GM12878 (cell line): ENCODE measurements at regions not wholly inside any gene's neighbourhood (a gene's known extent, or its start where the extent isn't known, plus 50 kb on each side); places are given as distances from the start of the nearest gene placed in this dataset.

Source experiments
- CHD4 ChIP-seq: fragments of 200-600 bp; sonication (generic); IDR thresholded peaks from 2 replicates; pipeline ENCODE4 v1.6.1; 2016; ENCODE audit warnings: mild to moderate bottlenecking
- E2F8 ChIP-seq: fragments of 450-650 bp; IDR thresholded peaks from 2 replicates; pipeline ENCODE4 v1.6.1; 2018; ENCODE audit warnings: mild to moderate bottlenecking, low read depth, moderate library complexity; ENCODE audit not compliant: partially characterized antibody
- FOS ChIP-seq: IDR thresholded peaks from 3 replicates; pipeline ENCODE4 v1.6.1; 2011; ENCODE audit warnings: borderline replicate concordance; ENCODE audit not compliant: insufficient read length; ENCODE audit errors: extremely low read depth
- HSF1 ChIP-seq: fragments of 150-350 bp; IDR thresholded peaks from 2 replicates; pipeline ENCODE4 v1.6.1; 2014; ENCODE audit warnings: mild to moderate bottlenecking, low read depth, low read length
- MEF2B ChIP-seq: fragments of 450-650 bp; IDR thresholded peaks from 2 replicates; pipeline ENCODE4 v1.6.1; 2018; ENCODE audit warnings: mild to moderate bottlenecking, moderate library complexity; ENCODE audit not compliant: partially characterized antibody, poor library complexity, severe bottlenecking
- MTA2 ChIP-seq: fragments of 450-650 bp; IDR thresholded peaks from 2 replicates; pipeline ENCODE4 v1.6.1; 2016; ENCODE audit warnings: low read depth, mild to moderate bottlenecking, moderate library complexity
- NR2F1 ChIP-seq: fragments of 450-650 bp; conservative IDR thresholded peaks from 2 replicates; pipeline ENCODE4 v1.6.1; 2017; ENCODE audit warnings: mild to moderate bottlenecking
- RELB ChIP-seq: fragments of 450-650 bp; IDR thresholded peaks from 2 replicates; pipeline ENCODE4 v1.6.1; 2017; ENCODE audit warnings: low read depth, mild to moderate bottlenecking, moderate library complexity
- STAT3 ChIP-seq: IDR thresholded peaks from 2 replicates; pipeline ENCODE4 v1.6.1; 2011; ENCODE audit warnings: low read depth, low read length, improper control_type of control experiment
- YBX1 ChIP-seq: fragments of 450-650 bp; IDR thresholded peaks from 2 replicates; pipeline ENCODE4 v1.6.1; 2016; ENCODE audit warnings: antibody characterized with exemption
- ZBED1 ChIP-seq: IDR thresholded peaks from 2 replicates; pipeline ENCODE4 v1.6.1; 2016; ENCODE audit warnings: borderline replicate concordance
- ZNF207 ChIP-seq: fragments of 450-650 bp; IDR thresholded peaks from 2 replicates; pipeline ENCODE4 v1.6.1; 2014; ENCODE audit warnings: antibody characterized with exemption, mild to moderate bottlenecking, borderline replicate concordance
- TF ChIP-seq, protein P1 (sequence below): fragments of 450-650 bp; IDR thresholded peaks from 2 replicates; pipeline ENCODE4 v1.6.1; 2017; ENCODE audit warnings: antibody characterized with exemption, mild to moderate bottlenecking, moderate library complexity
- TF ChIP-seq, protein P2 (sequence below): fragments of 450-650 bp; formaldehyde crosslinking; IDR thresholded peaks from 2 replicates; pipeline ENCODE4 v1.4.0; 2020; ENCODE audit warnings: mild to moderate bottlenecking, moderate library complexity

DNA sequence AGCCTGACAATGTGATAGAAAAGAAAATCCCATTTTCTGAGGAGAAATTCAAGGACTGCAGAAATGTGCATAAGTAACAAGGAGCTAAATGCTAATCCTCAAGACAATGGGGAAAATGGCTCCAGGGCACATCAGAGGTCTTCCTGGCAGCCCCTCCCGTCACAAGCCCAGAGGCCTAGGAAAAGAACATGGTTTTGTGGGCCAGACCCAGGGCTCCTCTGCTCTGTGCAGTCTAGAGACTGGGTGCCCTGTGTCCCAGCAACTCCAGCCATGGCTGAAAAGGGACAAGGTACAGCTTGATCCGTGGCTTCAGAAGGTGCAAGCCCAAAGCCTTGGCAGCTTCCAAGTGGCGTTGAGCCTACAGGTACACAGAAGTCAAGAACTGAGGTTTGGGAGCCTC is 176.8 kb upstream of the SUCLG2 start (continued):
- TF ChIP-seq E2F8 (no peak), CHD4 (no peak), MEF2B (no peak), HSF1 (no peak), FOS (no peak), ZNF207 (no peak), NR2F1 (no peak), STAT3 (no peak), ZBED1 (no peak), RELB (no peak), MTA2 (no peak), YBX1 (no peak)
- TF ChIP-seq, protein P1, sequence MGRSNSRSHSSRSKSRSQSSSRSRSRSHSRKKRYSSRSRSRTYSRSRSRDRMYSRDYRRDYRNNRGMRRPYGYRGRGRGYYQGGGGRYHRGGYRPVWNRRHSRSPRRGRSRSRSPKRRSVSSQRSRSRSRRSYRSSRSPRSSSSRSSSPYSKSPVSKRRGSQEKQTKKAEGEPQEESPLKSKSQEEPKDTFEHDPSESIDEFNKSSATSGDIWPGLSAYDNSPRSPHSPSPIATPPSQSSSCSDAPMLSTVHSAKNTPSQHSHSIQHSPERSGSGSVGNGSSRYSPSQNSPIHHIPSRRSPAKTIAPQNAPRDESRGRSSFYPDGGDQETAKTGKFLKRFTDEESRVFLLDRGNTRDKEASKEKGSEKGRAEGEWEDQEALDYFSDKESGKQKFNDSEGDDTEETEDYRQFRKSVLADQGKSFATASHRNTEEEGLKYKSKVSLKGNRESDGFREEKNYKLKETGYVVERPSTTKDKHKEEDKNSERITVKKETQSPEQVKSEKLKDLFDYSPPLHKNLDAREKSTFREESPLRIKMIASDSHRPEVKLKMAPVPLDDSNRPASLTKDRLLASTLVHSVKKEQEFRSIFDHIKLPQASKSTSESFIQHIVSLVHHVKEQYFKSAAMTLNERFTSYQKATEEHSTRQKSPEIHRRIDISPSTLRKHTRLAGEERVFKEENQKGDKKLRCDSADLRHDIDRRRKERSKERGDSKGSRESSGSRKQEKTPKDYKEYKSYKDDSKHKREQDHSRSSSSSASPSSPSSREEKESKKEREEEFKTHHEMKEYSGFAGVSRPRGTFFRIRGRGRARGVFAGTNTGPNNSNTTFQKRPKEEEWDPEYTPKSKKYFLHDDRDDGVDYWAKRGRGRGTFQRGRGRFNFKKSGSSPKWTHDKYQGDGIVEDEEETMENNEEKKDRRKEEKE: no peak
- TF ChIP-seq, protein P2, sequence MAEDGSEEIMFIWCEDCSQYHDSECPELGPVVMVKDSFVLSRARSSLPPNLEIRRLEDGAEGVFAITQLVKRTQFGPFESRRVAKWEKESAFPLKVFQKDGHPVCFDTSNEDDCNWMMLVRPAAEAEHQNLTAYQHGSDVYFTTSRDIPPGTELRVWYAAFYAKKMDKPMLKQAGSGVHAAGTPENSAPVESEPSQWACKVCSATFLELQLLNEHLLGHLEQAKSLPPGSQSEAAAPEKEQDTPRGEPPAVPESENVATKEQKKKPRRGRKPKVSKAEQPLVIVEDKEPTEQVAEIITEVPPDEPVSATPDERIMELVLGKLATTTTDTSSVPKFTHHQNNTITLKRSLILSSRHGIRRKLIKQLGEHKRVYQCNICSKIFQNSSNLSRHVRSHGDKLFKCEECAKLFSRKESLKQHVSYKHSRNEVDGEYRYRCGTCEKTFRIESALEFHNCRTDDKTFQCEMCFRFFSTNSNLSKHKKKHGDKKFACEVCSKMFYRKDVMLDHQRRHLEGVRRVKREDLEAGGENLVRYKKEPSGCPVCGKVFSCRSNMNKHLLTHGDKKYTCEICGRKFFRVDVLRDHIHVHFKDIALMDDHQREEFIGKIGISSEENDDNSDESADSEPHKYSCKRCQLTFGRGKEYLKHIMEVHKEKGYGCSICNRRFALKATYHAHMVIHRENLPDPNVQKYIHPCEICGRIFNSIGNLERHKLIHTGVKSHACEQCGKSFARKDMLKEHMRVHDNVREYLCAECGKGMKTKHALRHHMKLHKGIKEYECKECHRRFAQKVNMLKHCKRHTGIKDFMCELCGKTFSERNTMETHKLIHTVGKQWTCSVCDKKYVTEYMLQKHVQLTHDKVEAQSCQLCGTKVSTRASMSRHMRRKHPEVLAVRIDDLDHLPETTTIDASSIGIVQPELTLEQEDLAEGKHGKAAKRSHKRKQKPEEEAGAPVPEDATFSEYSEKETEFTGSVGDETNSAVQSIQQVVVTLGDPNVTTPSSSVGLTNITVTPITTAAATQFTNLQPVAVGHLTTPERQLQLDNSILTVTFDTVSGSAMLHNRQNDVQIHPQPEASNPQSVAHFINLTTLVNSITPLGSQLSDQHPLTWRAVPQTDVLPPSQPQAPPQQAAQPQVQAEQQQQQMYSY (CRISPR knock-in tag): no peak
